ENCODE measurements at regions not wholly inside any gene's neighbourhood (a gene's known extent, or its start where the extent isn't known, plus 50 kb on each side); places are given as distances from the start of the nearest gene placed in this dataset.

DNA sequence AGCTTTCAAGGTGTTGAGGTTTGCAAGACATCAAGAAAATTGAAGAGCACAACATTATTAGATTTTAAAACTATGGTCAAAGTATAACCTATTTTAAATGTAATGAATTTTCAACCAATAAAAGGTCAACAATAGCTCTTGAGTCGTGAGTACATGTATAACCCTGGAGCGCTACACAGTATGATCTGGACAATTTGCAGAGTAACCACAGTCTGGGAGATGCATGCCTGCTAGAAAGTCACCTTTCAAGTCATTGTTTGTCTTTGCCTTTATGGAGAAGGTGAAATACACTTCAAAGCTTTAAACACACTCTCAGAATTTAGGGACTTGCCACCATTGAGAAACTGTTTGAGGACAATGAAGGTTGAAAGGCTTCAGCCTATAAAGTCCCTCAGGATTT lies 112.6 kb upstream of the ALCAM start:
- POLR2A ChIA-PET = no interaction called here
- no peak for ATAC-seq

GRCh38 chr3:105255350-105255749 lies 111.4 kb upstream of the ALCAM start:
- Histone ChIP-seq H3K36me3 (ENCODE audit: control insufficient read depth, insufficient read depth, low read length) (no peaks in the 10 kb centered on the region), H3K9me3 (ENCODE audit: control insufficient read depth, insufficient read depth, low read depth, low read length) (no peaks in the 10 kb centered on the region), H3K4me1 (ENCODE audit: control insufficient read depth, insufficient read depth, low read length) (no peaks in the 10 kb centered on the region), H3K27ac (ENCODE audit: low read length) (no peak overlapping the region), H3K27me3 (ENCODE audit: control insufficient read depth, insufficient read depth, low read length) (no peaks in the 10 kb centered on the region), H3K4me3 (ENCODE audit: low read depth in 2 of 2, low read length in 2 of 2) (no peak overlapping the region)
- intact Hi-C loops (cut with micrococcal nuclease; ENCODE audit: unreplicated experiment) = no loop called here
- ChIA-PET POLR2A (no interaction called here), CTCF (no interaction called here)
- TF ChIP-seq, protein P1, sequence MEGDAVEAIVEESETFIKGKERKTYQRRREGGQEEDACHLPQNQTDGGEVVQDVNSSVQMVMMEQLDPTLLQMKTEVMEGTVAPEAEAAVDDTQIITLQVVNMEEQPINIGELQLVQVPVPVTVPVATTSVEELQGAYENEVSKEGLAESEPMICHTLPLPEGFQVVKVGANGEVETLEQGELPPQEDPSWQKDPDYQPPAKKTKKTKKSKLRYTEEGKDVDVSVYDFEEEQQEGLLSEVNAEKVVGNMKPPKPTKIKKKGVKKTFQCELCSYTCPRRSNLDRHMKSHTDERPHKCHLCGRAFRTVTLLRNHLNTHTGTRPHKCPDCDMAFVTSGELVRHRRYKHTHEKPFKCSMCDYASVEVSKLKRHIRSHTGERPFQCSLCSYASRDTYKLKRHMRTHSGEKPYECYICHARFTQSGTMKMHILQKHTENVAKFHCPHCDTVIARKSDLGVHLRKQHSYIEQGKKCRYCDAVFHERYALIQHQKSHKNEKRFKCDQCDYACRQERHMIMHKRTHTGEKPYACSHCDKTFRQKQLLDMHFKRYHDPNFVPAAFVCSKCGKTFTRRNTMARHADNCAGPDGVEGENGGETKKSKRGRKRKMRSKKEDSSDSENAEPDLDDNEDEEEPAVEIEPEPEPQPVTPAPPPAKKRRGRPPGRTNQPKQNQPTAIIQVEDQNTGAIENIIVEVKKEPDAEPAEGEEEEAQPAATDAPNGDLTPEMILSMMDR (IDR thresholded peaks at IDR 0.05) = no peak
- TF ChIP-seq SIN3A (IDR thresholded peaks at IDR 0.05; ENCODE audit: borderline replicate concordance, insufficient read depth, low read depth, low read length) = no peak
- ATAC-seq = no peak
- no TSS peak for BruUV-seq (replicated peaks)
- in situ Hi-C loops (cut with HindIII; ENCODE audit: low pct_unique_long_range_greater_than_20kb, low sequenced_read_pairs) = no loop called here
- no peak for DNase-seq (ENCODE audit: low read depth, low spot score)

More for the DNA sequence above, 112.6 kb upstream of the ALCAM start:
- intact Hi-C loops (cut with micrococcal nuclease; ENCODE audit: unreplicated experiment) = no loop called here
- in situ Hi-C loops (cut with HindIII; ENCODE audit: low pct_unique_long_range_greater_than_20kb, low sequenced_read_pairs) = no loop called here
- Histone ChIP-seq H3K9me3 (ENCODE audit: control insufficient read depth, insufficient read depth, low read depth, low read length) (no peaks in the 10 kb centered on the region), H3K27ac (ENCODE audit: low read length) (no peak overlapping the region), H3K27me3 (ENCODE audit: control insufficient read depth, insufficient read depth, low read length) (no peaks in the 10 kb centered on the region), H3K4me3 (ENCODE audit: low read depth in 2 of 2, low read length in 2 of 2) (no peak overlapping the region), H3K36me3 (ENCODE audit: control insufficient read depth, insufficient read depth, low read length) (no peaks in the 10 kb centered on the region), H3K4me1 (ENCODE audit: control insufficient read depth, insufficient read depth, low read length) (no peaks in the 10 kb centered on the region)
- no peak for DNase-seq (ENCODE audit: low read depth, low spot score)
- no peak for TF ChIP-seq SIN3A (IDR thresholded peaks at IDR 0.05; ENCODE audit: borderline replicate concordance, insufficient read depth, low read depth, low read length)
- TF ChIP-seq, protein P1 (IDR thresholded peaks at IDR 0.05) = no peak
- TF ChIP-seq TCF7L2 (IDR thresholded peaks at IDR 0.05; ENCODE audit: low read depth, low read length) = no peak
- BruUV-seq (replicated peaks) = no TSS peak
- CTCF ChIA-PET = no interaction called here

DNA sequence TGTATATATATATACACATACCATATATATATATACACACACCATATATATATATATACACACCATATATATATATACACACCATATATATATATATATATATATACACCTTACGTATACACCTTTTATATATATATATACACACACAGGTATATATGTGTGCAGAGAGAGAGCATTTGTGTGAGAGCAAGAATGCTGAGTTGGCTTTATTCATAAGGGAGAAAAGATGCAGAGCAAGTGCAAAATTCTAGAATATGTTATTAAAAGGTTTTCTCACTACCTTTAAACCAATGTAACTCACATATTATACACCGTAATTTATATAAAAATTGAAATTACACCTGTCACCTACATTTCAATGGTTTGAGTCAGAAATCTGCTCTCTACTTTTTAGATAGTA lies 107.2 kb upstream of the ALCAM start:
- BruUV-seq (replicated peaks) = no TSS peak
- H3K9me3 ChIP-seq (ENCODE audit: control insufficient read depth, insufficient read depth, low read depth, low read length) = no peaks in the 10 kb centered on the region
- no peaks in the 10 kb centered on the region for H3K4me1 ChIP-seq (ENCODE audit: control insufficient read depth, insufficient read depth, low read length)
- TF ChIP-seq SIN3A (IDR thresholded peaks at IDR 0.05; ENCODE audit: borderline replicate concordance, insufficient read depth, low read depth, low read length) = no peak
- TF ChIP-seq, protein P1 (IDR thresholded peaks at IDR 0.05) = no peak
- no peak for TF ChIP-seq TCF7L2 (IDR thresholded peaks at IDR 0.05; ENCODE audit: low read depth, low read length)
- no peak for TF ChIP-seq REST (IDR thresholded peaks at IDR 0.05; ENCODE audit: insufficient read depth in 1 of 2, low read depth in 2 of 2, low read length in 1 of 2)
- no peak for TF ChIP-seq POLR2AphosphoS5 (IDR thresholded peaks at IDR 0.05; ENCODE audit: low read depth, low read length)
- CTCF ChIA-PET = no interaction called here
- no peak overlapping the region for H3K4me3 ChIP-seq (ENCODE audit: low read depth in 2 of 2, low read length in 2 of 2)
- DNase-seq (ENCODE audit: low read depth, low spot score) (no peak), ATAC-seq (no peak)
- in situ Hi-C loops (cut with HindIII; ENCODE audit: low pct_unique_long_range_greater_than_20kb, low sequenced_read_pairs) (no loop called here), intact Hi-C loops (cut with micrococcal nuclease; ENCODE audit: unreplicated experiment) (no loop called here)
- POLR2A ChIA-PET = no interaction called here
- no peak overlapping the region for H3K27ac ChIP-seq (ENCODE audit: low read length)
- H3K36me3 ChIP-seq (ENCODE audit: control insufficient read depth, insufficient read depth, low read length) = no peaks in the 10 kb centered on the region
- H3K27me3 ChIP-seq (ENCODE audit: control insufficient read depth, insufficient read depth, low read length) = no peaks in the 10 kb centered on the region
